AG10803 (cell line): ENCODE measurements at regions not wholly inside any gene's neighbourhood (a gene's known extent, or its start where the extent isn't known, plus 50 kb on each side); places are given as distances from the start of the nearest gene placed in this dataset.

ENCODE experiments used
- DNase-seq: peaks from one replicate; pipeline ENCODE4 v3.0.0; 2010; ENCODE audit warnings: low read depth
- H3K4me3 ChIP-seq: 2 replicates; pipeline ENCODE4 v1.5.1; 2011; ENCODE audit warnings: mild to moderate bottlenecking, low read length, control low read depth
- TF ChIP-seq, protein P1 (sequence below): conservative IDR thresholded peaks from 2 replicates; pipeline ENCODE4 v1.5.1; 2011; ENCODE audit warnings: mild to moderate bottlenecking, low read length, control low read depth, inconsistent platforms

DNA sequence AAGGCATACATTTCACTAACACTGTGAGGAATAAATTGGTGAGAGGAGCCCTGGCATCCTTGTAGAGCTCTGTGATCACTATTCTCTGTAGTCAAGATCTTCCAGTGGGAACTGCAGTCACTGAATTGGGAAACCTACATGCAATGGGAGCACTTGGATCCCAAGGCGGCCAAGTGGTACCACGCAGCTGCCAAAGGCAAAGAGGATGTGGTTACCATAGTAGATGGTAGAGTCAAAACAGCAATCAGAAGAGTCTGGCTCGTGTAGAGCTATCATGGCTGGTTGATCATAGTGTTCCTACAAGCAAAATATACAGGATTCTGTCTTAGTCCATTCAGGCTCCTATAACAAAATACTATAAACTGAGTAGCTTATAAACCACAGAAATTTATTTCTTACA is 849.7 kb downstream of the ROBO2 start:
- no peak for DNase-seq
- H3K4me3 ChIP-seq: no peak overlapping the region
- TF ChIP-seq, protein P1, sequence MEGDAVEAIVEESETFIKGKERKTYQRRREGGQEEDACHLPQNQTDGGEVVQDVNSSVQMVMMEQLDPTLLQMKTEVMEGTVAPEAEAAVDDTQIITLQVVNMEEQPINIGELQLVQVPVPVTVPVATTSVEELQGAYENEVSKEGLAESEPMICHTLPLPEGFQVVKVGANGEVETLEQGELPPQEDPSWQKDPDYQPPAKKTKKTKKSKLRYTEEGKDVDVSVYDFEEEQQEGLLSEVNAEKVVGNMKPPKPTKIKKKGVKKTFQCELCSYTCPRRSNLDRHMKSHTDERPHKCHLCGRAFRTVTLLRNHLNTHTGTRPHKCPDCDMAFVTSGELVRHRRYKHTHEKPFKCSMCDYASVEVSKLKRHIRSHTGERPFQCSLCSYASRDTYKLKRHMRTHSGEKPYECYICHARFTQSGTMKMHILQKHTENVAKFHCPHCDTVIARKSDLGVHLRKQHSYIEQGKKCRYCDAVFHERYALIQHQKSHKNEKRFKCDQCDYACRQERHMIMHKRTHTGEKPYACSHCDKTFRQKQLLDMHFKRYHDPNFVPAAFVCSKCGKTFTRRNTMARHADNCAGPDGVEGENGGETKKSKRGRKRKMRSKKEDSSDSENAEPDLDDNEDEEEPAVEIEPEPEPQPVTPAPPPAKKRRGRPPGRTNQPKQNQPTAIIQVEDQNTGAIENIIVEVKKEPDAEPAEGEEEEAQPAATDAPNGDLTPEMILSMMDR: no peak

DNA sequence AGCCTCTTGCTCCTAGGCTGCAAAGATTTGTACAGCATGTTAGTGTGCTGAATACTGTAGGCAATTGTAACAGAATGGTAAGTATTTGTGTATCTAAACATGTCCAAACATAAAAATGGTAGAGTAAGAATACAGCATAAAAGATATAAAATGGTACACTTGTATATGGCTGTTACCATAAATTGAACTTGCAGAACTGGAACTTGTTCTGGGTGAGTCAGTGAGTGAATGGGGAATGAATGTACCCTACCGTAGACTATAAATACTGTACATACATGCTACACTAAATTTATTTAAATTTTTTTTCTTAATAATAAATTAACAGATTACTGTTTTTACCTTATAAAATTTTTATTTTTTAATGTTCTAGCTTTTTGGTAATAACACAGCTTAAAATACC is 858.7 kb downstream of the ROBO2 start:
- H3K4me3 ChIP-seq: no peak overlapping the region
- no peak for DNase-seq
- TF ChIP-seq, protein P1: no peak

DNA sequence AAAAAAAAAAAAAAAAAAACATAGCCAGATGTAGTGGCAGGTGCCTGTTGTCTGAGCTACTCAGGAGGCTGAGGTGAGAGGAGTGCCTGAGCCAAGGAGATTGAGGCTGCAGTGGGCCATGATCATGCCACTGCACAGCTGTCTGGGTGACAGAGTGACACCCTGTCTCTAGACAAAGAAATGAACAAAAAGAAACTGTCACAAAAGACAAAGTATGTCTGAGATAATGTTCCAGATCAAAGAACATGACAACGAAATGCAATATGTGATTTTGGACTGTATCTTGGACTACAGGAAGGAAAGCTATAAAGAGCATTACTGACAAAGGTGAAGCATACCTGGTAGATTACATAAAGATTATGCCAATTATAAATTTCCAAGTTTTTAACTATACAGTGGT is 862.8 kb downstream of the ROBO2 start:
- no peak overlapping the region for H3K4me3 ChIP-seq
- TF ChIP-seq, protein P1: no peak
- DNase-seq: no peak

DNA sequence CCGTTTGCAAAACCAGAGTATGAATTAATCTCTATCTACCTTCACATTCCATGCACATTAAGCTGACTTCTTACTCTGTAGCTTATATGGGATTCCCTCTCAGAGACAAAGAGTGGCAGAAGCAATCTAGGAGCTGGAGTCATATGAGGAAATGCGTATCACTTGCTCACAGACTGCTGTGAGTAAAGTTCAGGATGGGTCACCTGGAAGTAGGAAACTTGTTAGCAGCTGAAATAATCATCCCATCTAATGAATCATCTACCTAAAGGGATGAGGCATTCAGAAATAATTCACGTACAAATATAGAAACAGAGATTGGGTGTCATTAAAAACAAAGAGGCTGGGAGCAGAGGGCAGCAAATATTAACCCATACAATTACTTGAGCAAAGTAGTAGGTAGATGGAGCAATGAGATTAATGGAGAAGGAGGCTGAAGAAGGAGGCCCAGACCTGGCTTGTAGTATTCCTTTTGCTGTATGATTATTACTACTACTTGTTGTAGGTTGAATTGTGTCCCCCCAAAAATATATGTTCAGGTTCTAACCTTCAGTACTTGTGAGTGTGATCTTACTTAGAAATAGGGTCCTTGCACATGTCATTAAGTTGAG is 866.3 kb downstream of the ROBO2 start:
- DNase-seq: no peak
- TF ChIP-seq, protein P1: no peak
- H3K4me3 ChIP-seq: no peak overlapping the region

DNA sequence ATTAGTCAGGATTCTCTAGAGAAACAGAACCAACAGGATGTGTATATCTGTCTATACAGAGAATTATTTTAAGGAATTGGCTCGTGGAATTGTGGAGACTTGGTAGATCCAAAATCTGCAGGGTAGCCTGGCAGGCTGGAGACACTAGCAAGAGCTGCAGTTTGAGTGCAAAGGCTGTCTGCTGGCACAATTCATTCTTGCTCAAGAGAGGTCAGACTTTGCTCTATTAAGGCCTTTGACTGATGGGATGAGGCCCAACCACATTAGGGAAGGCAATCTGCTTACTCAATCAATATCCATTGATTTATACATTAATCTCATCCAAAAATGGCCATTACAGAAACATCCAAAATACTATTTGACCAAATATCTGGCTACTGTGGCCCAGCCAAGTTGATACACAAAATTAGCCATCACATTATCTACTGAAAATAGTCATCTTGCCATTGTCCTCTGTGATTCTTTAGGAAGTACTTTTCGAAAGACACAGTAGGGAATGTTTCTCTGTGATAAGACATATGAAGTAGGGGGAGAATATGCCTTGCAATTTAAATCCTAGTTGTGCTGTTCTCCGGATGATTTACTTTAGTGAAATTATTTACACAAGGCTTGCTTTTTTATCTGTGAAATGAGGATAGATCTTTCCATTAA is 873.8 kb downstream of the ROBO2 start:
- TF ChIP-seq, protein P1: no peak
- no peak for DNase-seq
- H3K4me3 ChIP-seq: no peak overlapping the region

DNA sequence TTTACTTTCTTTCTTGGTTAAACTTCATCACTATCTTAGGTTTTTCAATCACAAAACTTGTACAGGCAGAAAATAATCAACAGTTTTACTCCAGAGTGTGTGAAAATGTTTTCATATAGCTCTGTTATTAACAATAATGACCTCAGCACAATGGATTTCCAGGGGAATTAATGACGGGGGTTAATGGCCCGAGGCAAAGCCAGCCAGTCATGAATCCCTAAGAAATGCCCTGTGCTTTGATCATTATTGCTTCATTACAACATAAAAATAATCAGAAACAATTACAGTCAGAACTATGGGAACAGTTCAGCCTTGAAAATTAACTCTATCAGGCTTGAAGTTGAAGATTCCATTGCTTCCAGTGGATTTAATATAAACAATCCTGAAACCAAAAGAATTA is 875.4 kb downstream of the ROBO2 start:
- TF ChIP-seq, protein P1: no peak
- H3K4me3 ChIP-seq: no peak overlapping the region
- DNase-seq: no peak

DNA sequence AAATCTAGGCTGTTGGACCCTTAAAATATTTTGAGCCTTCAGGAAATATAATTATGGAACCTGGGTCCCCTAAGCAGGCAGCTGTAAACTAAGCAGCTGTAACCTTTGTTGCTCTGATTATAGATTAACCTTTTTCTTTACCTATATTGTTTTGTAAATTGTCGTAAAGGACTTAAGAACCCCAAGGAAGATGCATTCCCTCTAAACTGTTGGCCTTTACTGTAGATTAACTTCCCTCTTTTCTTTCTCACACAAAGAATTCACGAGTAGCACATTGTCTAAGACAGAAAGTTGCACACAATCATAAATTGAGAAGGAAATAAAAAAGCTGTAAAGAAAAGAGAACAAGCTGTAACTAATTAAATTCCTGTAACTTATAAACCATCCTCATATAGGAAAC is 877.3 kb downstream of the ROBO2 start:
- DNase-seq: no peak
- H3K4me3 ChIP-seq: no peak overlapping the region
- TF ChIP-seq, protein P1: no peak
